Gastroesophageal sphincter (tissue), 4 donors: ENCODE measurements at regions not wholly inside any gene's neighbourhood (a gene's known extent, or its start where the extent isn't known, plus 50 kb on each side); places are given as distances from the start of the nearest gene placed in this dataset.

Experiments used
- ATAC-seq: fragments of 150-250 bp; one replicate; pipeline ENCODE4 v1.9.1; 2016; ENCODE audit warnings: mild to moderate bottlenecking, moderate library complexity
- H3K27ac ChIP-seq, 4 donors: fragments of 200-600 bp; sonication (generic) in 3 of 4; 1 replicate in 3 of 4; 2 replicates in 1 of 4; pipeline ENCODE4 v1.5.1; 2016 to 2019
- H3K27me3 ChIP-seq: fragments of 200-600 bp; sonication (generic); one replicate; pipeline ENCODE4 v1.5.1; 2019
- H3K36me3 ChIP-seq, 2 donors: fragments of 200-600 bp; sonication (generic); one replicate each; pipeline ENCODE4 v1.5.1; 2019; ENCODE audit warnings: control low read depth in 1 of 2
- H3K4me1 ChIP-seq, 3 donors: fragments of 200-600 bp; sonication (generic); 1 replicate in 2 of 3; 2 replicates in 1 of 3; pipeline ENCODE4 v1.5.1; 2016 to 2019; ENCODE audit warnings: control low read depth in 2 of 3
- H3K4me3 ChIP-seq, 2 donors: fragments of 200-600 bp; sonication (generic); one replicate each; pipeline ENCODE4 v1.5.1; 2019; ENCODE audit warnings: mild to moderate bottlenecking in 1 of 2, moderate library complexity in 1 of 2
- H3K9me3 ChIP-seq, 3 donors: fragments of 200-600 bp; sonication (generic); one replicate each; pipeline ENCODE4 v1.5.1; 2017 to 2019; ENCODE audit warnings: control low read depth in 2 of 3
- EP300 ChIP-seq: sonication (generic); formaldehyde crosslinking; IDR thresholded peaks from one replicate; pipeline ENCODE4 v1.6.1; 2017; ENCODE audit warnings: antibody characterized with exemption, mild to moderate bottlenecking
- POLR2A ChIP-seq, 2 donors: fragments of 450-650 bp; IDR thresholded peaks; one replicate each; pipeline ENCODE4 v1.6.1; 2017; ENCODE audit warnings: antibody characterized with exemption in 2 of 2, mild to moderate bottlenecking in 2 of 2, moderate library complexity in 1 of 2
- POLR2AphosphoS5 ChIP-seq: sonication (generic); formaldehyde crosslinking; IDR thresholded peaks from one replicate; pipeline ENCODE4 v1.6.1; 2017; ENCODE audit warnings: antibody characterized with exemption
- WGBS, 2 donors: methylation state at CpG; one replicate each; pipeline ENCODE4 v1.1.5; 2018; ENCODE audit warnings: low coverage in 1 of 2; 5-methylcytosine and 5-hydroxymethylcytosine counted together
- TF ChIP-seq, protein P1 (sequence below), 4 experiments: fragments of 200-600 bp in 2 of 4; fragments of 450-650 bp in 2 of 4; sonication (generic) in 1 of 4; IDR thresholded peaks; one replicate each; pipeline ENCODE4 v1.5.1; 2017 to 2019; ENCODE audit warnings: antibody characterized with exemption in 4 of 4, mild to moderate bottlenecking in 2 of 4, moderate library complexity in 2 of 4

- Histone ChIP-seq H3K36me3 (no peaks in the 10 kb centered on the region), H3K4me1 (no peaks in the 10 kb centered on the region), H3K9me3 (no peaks in the 10 kb centered on the region), H3K27me3 (no peaks in the 10 kb centered on the region), H3K4me3 (no peak overlapping the region), H3K27ac (no peak overlapping the region)
- 60 to 68% methylated on average over 3 of the region's 3 CpGs for WGBS, 2 donors
- TF ChIP-seq EP300 (no peak), POLR2AphosphoS5 (no peak), POLR2A (IDR thresholded peaks at IDR 0.05) (no peak)
- TF ChIP-seq, protein P1, sequence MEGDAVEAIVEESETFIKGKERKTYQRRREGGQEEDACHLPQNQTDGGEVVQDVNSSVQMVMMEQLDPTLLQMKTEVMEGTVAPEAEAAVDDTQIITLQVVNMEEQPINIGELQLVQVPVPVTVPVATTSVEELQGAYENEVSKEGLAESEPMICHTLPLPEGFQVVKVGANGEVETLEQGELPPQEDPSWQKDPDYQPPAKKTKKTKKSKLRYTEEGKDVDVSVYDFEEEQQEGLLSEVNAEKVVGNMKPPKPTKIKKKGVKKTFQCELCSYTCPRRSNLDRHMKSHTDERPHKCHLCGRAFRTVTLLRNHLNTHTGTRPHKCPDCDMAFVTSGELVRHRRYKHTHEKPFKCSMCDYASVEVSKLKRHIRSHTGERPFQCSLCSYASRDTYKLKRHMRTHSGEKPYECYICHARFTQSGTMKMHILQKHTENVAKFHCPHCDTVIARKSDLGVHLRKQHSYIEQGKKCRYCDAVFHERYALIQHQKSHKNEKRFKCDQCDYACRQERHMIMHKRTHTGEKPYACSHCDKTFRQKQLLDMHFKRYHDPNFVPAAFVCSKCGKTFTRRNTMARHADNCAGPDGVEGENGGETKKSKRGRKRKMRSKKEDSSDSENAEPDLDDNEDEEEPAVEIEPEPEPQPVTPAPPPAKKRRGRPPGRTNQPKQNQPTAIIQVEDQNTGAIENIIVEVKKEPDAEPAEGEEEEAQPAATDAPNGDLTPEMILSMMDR (IDR thresholded peaks at IDR 0.05) = no peak
- ATAC-seq = no peak
Observed at GRCh38 chr6:92184933-92185332, 1234.4 kb downstream of the EPHA7 start.

DNA sequence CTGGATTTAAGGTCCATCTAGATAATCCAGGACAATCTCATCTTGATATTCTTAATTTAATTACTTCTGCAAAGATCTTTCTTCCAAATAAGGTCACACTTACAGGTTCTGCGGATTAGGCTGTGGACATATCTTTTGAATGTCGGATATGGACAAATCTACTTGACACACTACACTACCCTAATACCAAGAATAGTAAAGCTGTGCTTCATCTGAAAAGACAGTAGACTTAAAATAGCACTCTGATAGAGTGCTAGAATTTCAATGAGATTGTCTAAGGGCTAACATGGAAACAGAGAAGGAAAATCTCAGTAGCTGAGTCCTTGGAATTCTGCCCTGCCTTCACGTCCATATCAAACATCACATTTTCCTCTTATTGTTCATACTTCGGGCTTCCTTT lies 1238.0 kb downstream of the EPHA7 start:
- Histone ChIP-seq H3K9me3 (no peaks in the 10 kb centered on the region), H3K36me3 (no peaks in the 10 kb centered on the region), H3K27ac (no peak overlapping the region), H3K4me3 (no peak overlapping the region), H3K4me1 (no peaks in the 10 kb centered on the region), H3K27me3 (no peaks in the 10 kb centered on the region)
- WGBS, 2 donors = 80 to 84% methylated on average over 3 to 4 of the region's 4 CpGs
- ATAC-seq = no peak
- TF ChIP-seq EP300 (no peak), POLR2AphosphoS5 (no peak), POLR2A (IDR thresholded peaks at IDR 0.05) (no peak)
- TF ChIP-seq, protein P1 (IDR thresholded peaks at IDR 0.05) = no peak

DNA sequence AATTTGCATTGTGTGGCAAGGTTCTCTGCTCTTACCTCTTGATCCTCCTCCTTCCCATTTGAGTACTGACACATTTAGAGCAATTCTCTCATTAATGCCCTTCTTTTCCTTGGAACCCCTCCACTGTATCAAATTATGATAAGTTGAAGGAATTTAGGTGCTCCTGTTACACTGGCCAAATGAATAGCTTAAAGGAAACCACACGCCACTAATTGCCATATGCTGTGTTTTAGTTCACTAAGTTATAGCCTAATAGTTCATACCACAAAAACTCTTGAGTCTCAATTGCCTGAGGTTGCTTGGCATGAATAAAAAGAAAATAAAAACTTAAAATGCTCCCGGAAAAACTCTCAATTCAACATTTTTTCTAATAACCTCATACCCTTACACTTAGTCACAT lies 1239.3 kb downstream of the EPHA7 start:
- no peak overlapping the region for H3K4me3 ChIP-seq
- no peaks in the 10 kb centered on the region for H3K27me3 ChIP-seq
- no peak overlapping the region for H3K27ac ChIP-seq
- no peaks in the 10 kb centered on the region for H3K4me1 ChIP-seq
- H3K9me3 ChIP-seq = no peaks in the 10 kb centered on the region
- H3K36me3 ChIP-seq = no peaks in the 10 kb centered on the region
- WGBS, 2 donors = 83 to 90% methylated on average over 2 of the region's 2 CpGs
- TF ChIP-seq EP300 (no peak), POLR2A (IDR thresholded peaks at IDR 0.05) (no peak), POLR2AphosphoS5 (no peak)
- TF ChIP-seq, protein P1 (IDR thresholded peaks at IDR 0.05) = no peak
- ATAC-seq = no peak

- TF ChIP-seq EP300 = no peak
- TF ChIP-seq, protein P1 (IDR thresholded peaks at IDR 0.05) = no peak
- TF ChIP-seq POLR2AphosphoS5 = no peak
- TF ChIP-seq POLR2A (IDR thresholded peaks at IDR 0.05) = no peak
- Histone ChIP-seq H3K36me3 (no peaks in the 10 kb centered on the region), H3K4me3 (no peak overlapping the region), H3K27ac (no peak overlapping the region), H3K27me3 (no peaks in the 10 kb centered on the region), H3K9me3 (no peaks in the 10 kb centered on the region), H3K4me1 (no peaks in the 10 kb centered on the region)
- WGBS, 2 donors = 13 to 29% methylated on average over 1 of the region's 1 CpG
- no peak for ATAC-seq
Observed at GRCh38 chr6:92176666-92177065, 1242.7 kb downstream of the EPHA7 start.

- TF ChIP-seq, protein P1 (IDR thresholded peaks at IDR 0.05) = no peak
- no peak for TF ChIP-seq POLR2A (IDR thresholded peaks at IDR 0.05)
- TF ChIP-seq POLR2AphosphoS5 = no peak
- no peak for TF ChIP-seq EP300
- no peaks in the 10 kb centered on the region for H3K4me1 ChIP-seq
- H3K27ac ChIP-seq = no peak overlapping the region
- H3K36me3 ChIP-seq = no peaks in the 10 kb centered on the region
- H3K27me3 ChIP-seq = no peaks in the 10 kb centered on the region
- no peak overlapping the region for H3K4me3 ChIP-seq
- H3K9me3 ChIP-seq = no peaks in the 10 kb centered on the region
- 58 to 69% methylated on average over 5 of the region's 6 CpGs for WGBS, 2 donors
- no peak for ATAC-seq
Observed at GRCh38 chr6:92174398-92175073, 1244.8 kb downstream of the EPHA7 start.
